ENCODE measurements at regions not wholly inside any gene's neighbourhood (a gene's known extent, or its start where the extent isn't known, plus 50 kb on each side); places are given as distances from the start of the nearest gene placed in this dataset.

DNA sequence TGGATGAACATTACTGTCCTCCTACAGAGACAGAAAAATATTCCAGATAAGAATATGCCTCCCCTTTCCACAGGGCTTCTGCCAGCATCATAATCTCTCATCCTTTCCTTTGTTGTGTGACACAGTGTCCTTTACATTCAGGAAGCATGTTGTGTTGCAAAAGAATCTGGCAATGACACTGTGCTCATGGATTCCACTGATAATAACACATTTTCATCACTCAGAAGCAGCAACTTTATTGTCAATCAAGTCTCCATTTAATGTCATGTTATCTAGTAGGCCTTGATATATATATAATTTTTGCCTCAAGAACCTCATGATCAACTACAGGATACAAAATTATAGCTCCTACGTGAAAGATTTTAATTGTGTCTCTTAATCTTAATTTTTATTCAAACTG, 833.9 kb downstream of the FSTL5 start:
- Histone ChIP-seq H2BK20ac (ENCODE audit: low read depth, low read length) (no peak overlapping the region), H3K27ac (ENCODE audit: insufficient read depth, low read length) (no peak overlapping the region), H2AK5ac (ENCODE audit: low read depth, low read length) (no peak overlapping the region), H3K4me1 (ENCODE audit: control insufficient read depth, insufficient read depth, low read length) (no peaks in the 10 kb centered on the region), H4K8ac (ENCODE audit: low read depth in 2 of 2, low read length in 2 of 2) (no peak overlapping the region), H3K4me3 (ENCODE audit: insufficient read depth, low read depth, low read length) (no peak overlapping the region), H4K5ac (ENCODE audit: low read depth, low read length) (no peak overlapping the region), H2BK5ac (ENCODE audit: low read depth, low read length, poor library complexity, severe bottlenecking) (no peak overlapping the region), H2AK9ac (replicated peaks; ENCODE audit: low read depth, low read length, poor library complexity) (no peak overlapping the region), H3K14ac (replicated peaks; ENCODE audit: low read depth, low read length) (no peak overlapping the region), H3K4me2 (ENCODE audit: low read depth, low read length) (no peak overlapping the region), H3K79me1 (ENCODE audit: low read depth in 1 of 2, low read length in 2 of 2) (no peaks in the 10 kb centered on the region), H3K23ac (ENCODE audit: low read depth, low read length) (no peak overlapping the region), H4K20me1 (ENCODE audit: insufficient read depth, low read length) (no peaks in the 10 kb centered on the region), H3K27me3 (ENCODE audit: control insufficient read depth, insufficient read depth, low read length) (no peaks in the 10 kb centered on the region), H2AFZ (replicated peaks; ENCODE audit: low read length, poor library complexity) (no peak overlapping the region), H3K9me1 (ENCODE audit: insufficient read depth, low read length) (no peaks in the 10 kb centered on the region), H3K56ac (ENCODE audit: extremely low read depth, insufficient read depth, low read length) (no peak overlapping the region), H3K9me3 (ENCODE audit: control insufficient read depth, insufficient read depth, low read length) (peaks cover 9% of the 10 kb centered on the region), H2BK15ac (ENCODE audit: low read depth, low read length) (no peak overlapping the region), H3K18ac (ENCODE audit: low read depth, low read length) (no peak overlapping the region), H3K9ac (ENCODE audit: low read depth, low read length) (no peak overlapping the region), H3K36me3 (ENCODE audit: control insufficient read depth, insufficient read depth, low read length) (no peaks in the 10 kb centered on the region), H2BK120ac (ENCODE audit: low read depth, low read length) (no peak overlapping the region), H3K4ac (ENCODE audit: low read depth, low read length) (no peak overlapping the region), H4K91ac (ENCODE audit: insufficient read depth, low read depth, low read length) (no peak overlapping the region)
- no CpG with 5 or more reads among the region's 1 CpG for WGBS, 2 experiments (ENCODE audit: extremely low coverage in 2 of 2, insufficient read length in 1 of 2)
- ATAC-seq (ENCODE audit: low read depth), result no peak
- TF ChIP-seq RFX5 (IDR thresholded peaks at IDR 0.05; ENCODE audit: low read depth, low read length) (no peak), MXI1 (IDR thresholded peaks at IDR 0.05; ENCODE audit: borderline replicate concordance, low read depth, low read length) (no peak), MAZ (IDR thresholded peaks at IDR 0.05; ENCODE audit: borderline replicate concordance, low read depth, low read length) (no peak), RAD21 (IDR thresholded peaks at IDR 0.05; ENCODE audit: low read length) (no peak), BHLHE40 (IDR thresholded peaks at IDR 0.05; ENCODE audit: low read depth, low read length) (no peak), RCOR1 (IDR thresholded peaks at IDR 0.05; ENCODE audit: insufficient replicate concordance, low read length) (no peak), SMC3 (IDR thresholded peaks at IDR 0.05; ENCODE audit: low read depth, low read length) (no peak), FOS (IDR thresholded peaks at IDR 0.05; ENCODE audit: low read depth, low read length) (no peak)
- TF ChIP-seq, protein P1, sequence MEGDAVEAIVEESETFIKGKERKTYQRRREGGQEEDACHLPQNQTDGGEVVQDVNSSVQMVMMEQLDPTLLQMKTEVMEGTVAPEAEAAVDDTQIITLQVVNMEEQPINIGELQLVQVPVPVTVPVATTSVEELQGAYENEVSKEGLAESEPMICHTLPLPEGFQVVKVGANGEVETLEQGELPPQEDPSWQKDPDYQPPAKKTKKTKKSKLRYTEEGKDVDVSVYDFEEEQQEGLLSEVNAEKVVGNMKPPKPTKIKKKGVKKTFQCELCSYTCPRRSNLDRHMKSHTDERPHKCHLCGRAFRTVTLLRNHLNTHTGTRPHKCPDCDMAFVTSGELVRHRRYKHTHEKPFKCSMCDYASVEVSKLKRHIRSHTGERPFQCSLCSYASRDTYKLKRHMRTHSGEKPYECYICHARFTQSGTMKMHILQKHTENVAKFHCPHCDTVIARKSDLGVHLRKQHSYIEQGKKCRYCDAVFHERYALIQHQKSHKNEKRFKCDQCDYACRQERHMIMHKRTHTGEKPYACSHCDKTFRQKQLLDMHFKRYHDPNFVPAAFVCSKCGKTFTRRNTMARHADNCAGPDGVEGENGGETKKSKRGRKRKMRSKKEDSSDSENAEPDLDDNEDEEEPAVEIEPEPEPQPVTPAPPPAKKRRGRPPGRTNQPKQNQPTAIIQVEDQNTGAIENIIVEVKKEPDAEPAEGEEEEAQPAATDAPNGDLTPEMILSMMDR (conservative IDR thresholded peaks at IDR 0.05; ENCODE audit: low read depth, low read length), result no peak
- TF ChIP-seq, protein P2, sequence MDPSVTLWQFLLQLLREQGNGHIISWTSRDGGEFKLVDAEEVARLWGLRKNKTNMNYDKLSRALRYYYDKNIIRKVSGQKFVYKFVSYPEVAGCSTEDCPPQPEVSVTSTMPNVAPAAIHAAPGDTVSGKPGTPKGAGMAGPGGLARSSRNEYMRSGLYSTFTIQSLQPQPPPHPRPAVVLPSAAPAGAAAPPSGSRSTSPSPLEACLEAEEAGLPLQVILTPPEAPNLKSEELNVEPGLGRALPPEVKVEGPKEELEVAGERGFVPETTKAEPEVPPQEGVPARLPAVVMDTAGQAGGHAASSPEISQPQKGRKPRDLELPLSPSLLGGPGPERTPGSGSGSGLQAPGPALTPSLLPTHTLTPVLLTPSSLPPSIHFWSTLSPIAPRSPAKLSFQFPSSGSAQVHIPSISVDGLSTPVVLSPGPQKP (IDR thresholded peaks at IDR 0.05; ENCODE audit: borderline replicate concordance, low read depth, low read length), result no peak
- in situ Hi-C loops (cut with MboI; ENCODE audit: low sequenced_read_pairs) (no loop called here), intact Hi-C loops (cut with micrococcal nuclease) (no loop called here), dilution Hi-C loops (cut with HindIII; ENCODE audit: low sequenced_read_pairs, unreplicated experiment) (no loop called here)
- no TSS peak for BruUV-seq (replicated peaks)
- CTCF ChIA-PET, result no interaction called here
- DNase-seq, result no peak
- POLR2A ChIA-PET (ENCODE audit: unreplicated experiment), result no interaction called here

Data from IMR-90 (cell line).